ENCODE measurements at regions not wholly inside any gene's neighbourhood (a gene's known extent, or its start where the extent isn't known, plus 50 kb on each side); places are given as distances from the start of the nearest gene placed in this dataset.

- DNase-seq: no peak
- TF ChIP-seq CTCF (IDR thresholded peaks at IDR 0.05): no peak
- peaks cover 32% of the 10 kb centered on the region for H3K9me3 Mint-ChIP-seq
- no peak overlapping the region for H3K4me3 Mint-ChIP-seq
- no peaks in the 10 kb centered on the region for H3K4me1 Mint-ChIP-seq (ENCODE audit: low read depth)
- H3K27me3 Mint-ChIP-seq (ENCODE audit: insufficient read depth): no peaks in the 10 kb centered on the region
- no peak overlapping the region for H3K27ac Mint-ChIP-seq
- H3K36me3 Mint-ChIP-seq (ENCODE audit: low read depth): peaks cover 4% of the 10 kb centered on the region; the same call in 1 of the 2 replicates
These were observed 96.4 kb upstream of the EPHA7 start for GRCh38 chr6:93515736-93516135.

- no peaks in the 10 kb centered on the region; the same call in 1 of the 2 replicates for H3K36me3 Mint-ChIP-seq (ENCODE audit: low read depth)
- H3K27ac Mint-ChIP-seq: no peak overlapping the region
- H3K4me1 Mint-ChIP-seq (ENCODE audit: low read depth): no peaks in the 10 kb centered on the region
These were observed 79.4 kb upstream of the EPHA7 start for GRCh38 chr6:93498713-93499112.

GRCh38 chr6:93496548-93496947, 77.2 kb upstream of the EPHA7 start:
- Mint-ChIP-seq H3K9me3 (peaks cover 38% of the 10 kb centered on the region), H3K4me3 (no peak overlapping the region), H3K27ac (no peak overlapping the region), H3K4me1 (ENCODE audit: low read depth) (no peaks in the 10 kb centered on the region), H3K36me3 (ENCODE audit: low read depth) (no peaks in the 10 kb centered on the region; the same call in 1 of the 2 replicates), H3K27me3 (ENCODE audit: insufficient read depth) (no peaks in the 10 kb centered on the region)
- no peak for DNase-seq
- no peak for TF ChIP-seq CTCF (IDR thresholded peaks at IDR 0.05)

More at GRCh38 chr6:93498713-93499112, 79.4 kb upstream of the EPHA7 start:
- Mint-ChIP-seq H3K9me3 (peaks cover 41% of the 10 kb centered on the region), H3K27me3 (ENCODE audit: insufficient read depth) (no peaks in the 10 kb centered on the region), H3K4me3 (no peak overlapping the region)
- DNase-seq: no peak
- no peak for TF ChIP-seq CTCF (IDR thresholded peaks at IDR 0.05)

GRCh38 chr6:93494057-93494456, 74.7 kb upstream of the EPHA7 start:
- no peaks in the 10 kb centered on the region for H3K4me1 Mint-ChIP-seq (ENCODE audit: low read depth)
- H3K27me3 Mint-ChIP-seq (ENCODE audit: insufficient read depth): no peaks in the 10 kb centered on the region
- no peaks in the 10 kb centered on the region for H3K36me3 Mint-ChIP-seq (ENCODE audit: low read depth)
- no peak overlapping the region for H3K4me3 Mint-ChIP-seq
- no peak for TF ChIP-seq CTCF (IDR thresholded peaks at IDR 0.05)
- H3K27ac Mint-ChIP-seq: no peak overlapping the region
- H3K9me3 Mint-ChIP-seq: peaks cover 33% of the 10 kb centered on the region
- DNase-seq: no peak

- no peak for TF ChIP-seq CTCF (IDR thresholded peaks at IDR 0.05)
- Mint-ChIP-seq H3K9me3 (peaks cover 40% of the 10 kb centered on the region), H3K36me3 (ENCODE audit: low read depth) (peaks cover 5% of the 10 kb centered on the region; the same call in 1 of the 2 replicates), H3K4me3 (no peak overlapping the region), H3K27me3 (ENCODE audit: insufficient read depth) (no peaks in the 10 kb centered on the region), H3K4me1 (ENCODE audit: low read depth) (no peaks in the 10 kb centered on the region), H3K27ac (no peak overlapping the region)
- DNase-seq: no peak
These were observed 55.4 kb upstream of the EPHA7 start for GRCh38 chr6:93474733-93475179.

- Mint-ChIP-seq H3K4me1 (ENCODE audit: low read depth) (no peaks in the 10 kb centered on the region), H3K27me3 (ENCODE audit: insufficient read depth) (no peaks in the 10 kb centered on the region), H3K4me3 (no peak overlapping the region), H3K9me3 (peaks cover 37% of the 10 kb centered on the region), H3K36me3 (ENCODE audit: low read depth) (peaks cover 5% of the 10 kb centered on the region; the same call in 1 of the 2 replicates), H3K27ac (no peak overlapping the region)
- no peak for TF ChIP-seq CTCF (IDR thresholded peaks at IDR 0.05)
- no peak for DNase-seq
These were observed 51.9 kb upstream of the EPHA7 start for GRCh38 chr6:93471281-93471680.
